ENCODE measurements at regions not wholly inside any gene's neighbourhood (a gene's known extent, or its start where the extent isn't known, plus 50 kb on each side); places are given as distances from the start of the nearest gene placed in this dataset.
"Not testable (repeated sequence)": the region's sequence is repeated elsewhere in the genome, so short reads cannot be mapped to it uniquely, and the experiment has no call there.

GRCh38 chr20:23294166-23294565, 56.4 kb upstream of the NXT1 start:
- no peak for DNase-seq (ENCODE audit: low read depth)
- TF ChIP-seq, protein P1, sequence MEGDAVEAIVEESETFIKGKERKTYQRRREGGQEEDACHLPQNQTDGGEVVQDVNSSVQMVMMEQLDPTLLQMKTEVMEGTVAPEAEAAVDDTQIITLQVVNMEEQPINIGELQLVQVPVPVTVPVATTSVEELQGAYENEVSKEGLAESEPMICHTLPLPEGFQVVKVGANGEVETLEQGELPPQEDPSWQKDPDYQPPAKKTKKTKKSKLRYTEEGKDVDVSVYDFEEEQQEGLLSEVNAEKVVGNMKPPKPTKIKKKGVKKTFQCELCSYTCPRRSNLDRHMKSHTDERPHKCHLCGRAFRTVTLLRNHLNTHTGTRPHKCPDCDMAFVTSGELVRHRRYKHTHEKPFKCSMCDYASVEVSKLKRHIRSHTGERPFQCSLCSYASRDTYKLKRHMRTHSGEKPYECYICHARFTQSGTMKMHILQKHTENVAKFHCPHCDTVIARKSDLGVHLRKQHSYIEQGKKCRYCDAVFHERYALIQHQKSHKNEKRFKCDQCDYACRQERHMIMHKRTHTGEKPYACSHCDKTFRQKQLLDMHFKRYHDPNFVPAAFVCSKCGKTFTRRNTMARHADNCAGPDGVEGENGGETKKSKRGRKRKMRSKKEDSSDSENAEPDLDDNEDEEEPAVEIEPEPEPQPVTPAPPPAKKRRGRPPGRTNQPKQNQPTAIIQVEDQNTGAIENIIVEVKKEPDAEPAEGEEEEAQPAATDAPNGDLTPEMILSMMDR (IDR thresholded peaks at IDR 0.05; ENCODE audit: low read depth, low read length, missing control alignments) = no peak
- in situ Hi-C loops (cut with HindIII; ENCODE audit: low sequenced_read_pairs) = no loop called here
- no peak overlapping the region for H3K4me3 ChIP-seq (ENCODE audit: low read depth, low read length)

DNA sequence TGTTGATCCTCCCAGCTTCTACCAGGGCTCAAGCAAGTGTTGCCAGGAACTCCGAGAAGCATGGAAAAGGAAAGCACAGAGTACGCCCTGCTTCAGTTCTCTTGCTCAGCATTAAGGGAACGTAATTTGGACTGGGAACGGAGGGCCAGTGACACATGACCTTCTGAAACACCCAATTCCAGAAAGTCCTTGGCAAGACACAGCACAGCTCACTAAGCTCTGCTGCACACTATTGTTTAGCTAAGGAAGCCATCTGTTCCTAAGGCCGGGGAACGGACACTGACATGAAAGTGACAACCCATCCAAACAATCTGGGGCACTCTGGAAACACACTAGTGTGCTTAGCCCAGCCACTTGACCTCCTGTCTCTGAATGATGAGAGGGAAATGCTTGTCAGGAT, 56.9 kb upstream of the NXT1 start:
- TF ChIP-seq, protein P1 (IDR thresholded peaks at IDR 0.05; ENCODE audit: low read depth, low read length, missing control alignments) = no peak
- in situ Hi-C loops (cut with HindIII; ENCODE audit: low sequenced_read_pairs) = no loop called here
- no peak for DNase-seq (ENCODE audit: low read depth)
- no peak overlapping the region for H3K4me3 ChIP-seq (ENCODE audit: low read depth, low read length)

DNA sequence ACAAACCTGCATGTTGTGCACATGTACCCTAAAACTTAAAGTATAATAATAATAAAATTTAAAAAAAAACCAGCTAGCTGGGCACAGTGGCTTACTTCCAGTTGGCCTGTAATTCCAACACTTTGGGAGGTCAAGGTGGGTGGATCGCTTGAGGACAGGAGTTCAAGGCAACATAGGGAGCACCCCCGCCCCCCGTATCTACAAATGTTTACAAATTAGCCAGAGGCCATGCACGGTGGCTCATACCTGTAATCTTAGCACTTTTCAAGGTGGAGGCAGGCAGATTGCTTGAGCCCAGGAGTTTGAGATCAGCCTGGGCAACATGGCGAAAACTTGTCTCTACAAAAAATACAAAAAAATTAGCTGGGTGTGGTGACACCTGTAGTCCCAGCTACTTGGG, 58.3 kb upstream of the NXT1 start:
- DNase-seq (ENCODE audit: low read depth); H3K4me3 ChIP-seq (ENCODE audit: low read depth, low read length); in situ Hi-C loops (cut with HindIII; ENCODE audit: low sequenced_read_pairs): not testable (repeated sequence)

GRCh38 chr20:23291575-23292240, 58.9 kb upstream of the NXT1 start:
- TF ChIP-seq, protein P1 (IDR thresholded peaks at IDR 0.05; ENCODE audit: low read depth, low read length, missing control alignments) = no peak
- H3K4me3 ChIP-seq (ENCODE audit: low read depth, low read length) = no peak overlapping the region
- in situ Hi-C loops (cut with HindIII; ENCODE audit: low sequenced_read_pairs) = no loop called here
- DNase-seq (ENCODE audit: low read depth) = no peak

- in situ Hi-C loops (cut with HindIII; ENCODE audit: low sequenced_read_pairs) = no loop called here
- TF ChIP-seq, protein P1 (IDR thresholded peaks at IDR 0.05; ENCODE audit: low read depth, low read length, missing control alignments) = no peak
Measured at GRCh38 chr20:23290761-23291574, 59.6 kb upstream of the NXT1 start.

GRCh38 chr20:23289724-23290395, 60.7 kb upstream of the NXT1 start:
- DNase-seq (ENCODE audit: low read depth) = no peak
- TF ChIP-seq, protein P1 (IDR thresholded peaks at IDR 0.05; ENCODE audit: low read depth, low read length, missing control alignments) = no peak
- in situ Hi-C loops (cut with HindIII; ENCODE audit: low sequenced_read_pairs) = no loop called here
- H3K4me3 ChIP-seq (ENCODE audit: low read depth, low read length) = no peak overlapping the region

More at GRCh38 chr20:23290761-23291574, 59.6 kb upstream of the NXT1 start:
- DNase-seq (ENCODE audit: low read depth) = no peak
- no peak overlapping the region for H3K4me3 ChIP-seq (ENCODE audit: low read depth, low read length)

Data from astrocyte of the cerebellum (primary cell).